CD4-positive, alpha-beta T cell treated with Interleukin-4 for 1 hour (primary cell): ENCODE measurements at regions not wholly inside any gene's neighbourhood (a gene's known extent, or its start where the extent isn't known, plus 50 kb on each side); places are given as distances from the start of the nearest gene placed in this dataset.
"Not testable (repeated sequence)": the region's sequence is repeated elsewhere in the genome, so short reads cannot be mapped to it uniquely, and the experiment has no call there.

Experiments
- DNase-seq, 2 donors: peaks; one replicate each; pipeline ENCODE4 v3.0.0-alpha.2; 2020 to 2022

GRCh38 chr7:9919-10318, 182.5 kb upstream of the FAM20C start:
- DNase-seq: peak in 1 of 2 donors; percentile 38

DNA sequence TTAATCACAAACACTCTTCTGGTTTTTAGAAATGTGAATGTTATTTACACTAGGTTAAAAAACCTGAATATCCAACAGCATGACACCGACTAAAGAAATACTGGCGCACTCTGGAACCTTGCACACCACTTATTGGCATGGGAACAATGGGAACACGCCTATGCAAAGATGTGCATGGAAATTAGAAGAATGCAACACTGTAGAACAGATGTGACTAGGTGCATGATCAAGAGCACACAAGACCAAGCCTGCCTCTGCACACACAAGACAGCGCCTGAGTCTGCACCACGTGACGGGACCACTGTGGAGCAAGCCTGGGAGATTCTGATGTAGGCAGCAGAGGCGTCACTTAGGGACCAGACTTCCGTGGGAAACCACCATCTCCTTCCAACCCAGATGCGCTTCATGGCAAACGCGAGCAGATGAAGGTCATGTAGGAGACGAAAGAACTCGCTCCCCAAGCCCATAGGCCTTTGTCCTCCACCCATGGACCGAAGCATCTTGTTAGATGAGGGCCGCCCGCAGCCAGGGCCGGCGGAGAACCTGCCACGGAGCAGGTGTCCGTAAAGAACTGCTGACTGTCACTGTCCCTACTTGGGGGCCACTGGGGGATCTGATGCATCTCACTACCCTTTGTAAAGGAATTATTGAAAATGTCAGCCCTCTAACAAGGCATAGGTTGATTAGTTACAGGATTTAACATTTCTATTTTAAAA, 159.6 kb upstream of the FAM20C start:
- not testable (repeated sequence) for DNase-seq

- not testable (repeated sequence) for DNase-seq
These were observed 157.2 kb upstream of the FAM20C start for GRCh38 chr7:35121-35541.

DNA sequence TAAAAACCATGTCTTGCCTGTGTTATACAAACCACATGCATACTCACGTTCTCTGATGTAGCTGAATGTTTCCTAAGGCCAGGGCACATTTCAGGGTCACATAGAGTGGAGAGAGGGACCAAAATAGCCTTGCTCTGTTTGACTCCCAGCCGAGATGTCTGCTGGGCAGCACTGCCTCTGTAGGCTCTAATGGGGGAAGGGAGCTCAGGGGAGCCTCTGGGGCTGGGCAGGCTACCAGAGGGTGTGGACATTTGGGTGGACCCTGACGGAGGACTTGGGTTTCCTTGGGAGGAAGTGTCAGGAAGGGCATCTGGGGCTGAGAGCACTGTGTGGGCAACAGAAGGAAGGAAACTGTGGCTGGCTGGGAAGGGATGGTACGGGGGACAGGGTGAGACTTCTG, 155.8 kb upstream of the FAM20C start:
- not testable (repeated sequence) for DNase-seq

- DNase-seq: not testable (repeated sequence)
These were observed 154.7 kb upstream of the FAM20C start for GRCh38 chr7:37656-38055.

GRCh38 chr7:38444-38843, 153.9 kb upstream of the FAM20C start:
- not testable (repeated sequence) for DNase-seq

GRCh38 chr7:39984-40740, 152.2 kb upstream of the FAM20C start:
- not testable (repeated sequence) for DNase-seq

GRCh38 chr7:40799-41750, 151.3 kb upstream of the FAM20C start:
- no peak for DNase-seq

DNA sequence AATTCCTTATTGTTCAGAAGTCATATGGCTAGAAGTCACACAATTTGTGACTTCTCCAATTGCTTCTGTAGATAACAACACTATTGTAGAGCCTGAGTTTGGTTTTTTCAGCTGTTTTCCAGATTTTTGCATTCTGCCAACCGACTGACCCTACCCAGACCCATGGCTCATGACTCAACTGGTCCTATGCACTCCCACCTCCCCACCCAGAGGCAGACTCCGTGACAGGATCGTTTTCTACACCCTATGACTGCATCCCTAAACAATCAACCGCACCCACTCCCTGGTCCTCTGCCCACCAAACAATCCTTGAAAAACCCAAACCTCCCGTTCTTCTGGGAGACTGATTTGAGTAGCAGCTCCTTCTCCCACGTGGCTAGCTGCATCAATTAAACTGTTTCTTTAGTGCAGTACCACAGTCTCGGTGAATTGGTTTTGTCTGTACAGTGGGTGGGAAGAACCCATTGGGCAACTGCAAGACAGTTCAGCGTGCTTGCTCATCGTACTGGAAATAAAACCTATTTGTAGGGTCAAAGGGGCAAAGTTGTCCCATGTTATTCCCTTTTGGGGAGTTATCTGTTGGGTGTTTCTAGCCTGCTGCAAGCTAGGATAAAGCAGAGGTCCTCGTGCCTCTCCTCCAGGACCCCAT, 150.3 kb upstream of the FAM20C start:
- no peak for DNase-seq

DNA sequence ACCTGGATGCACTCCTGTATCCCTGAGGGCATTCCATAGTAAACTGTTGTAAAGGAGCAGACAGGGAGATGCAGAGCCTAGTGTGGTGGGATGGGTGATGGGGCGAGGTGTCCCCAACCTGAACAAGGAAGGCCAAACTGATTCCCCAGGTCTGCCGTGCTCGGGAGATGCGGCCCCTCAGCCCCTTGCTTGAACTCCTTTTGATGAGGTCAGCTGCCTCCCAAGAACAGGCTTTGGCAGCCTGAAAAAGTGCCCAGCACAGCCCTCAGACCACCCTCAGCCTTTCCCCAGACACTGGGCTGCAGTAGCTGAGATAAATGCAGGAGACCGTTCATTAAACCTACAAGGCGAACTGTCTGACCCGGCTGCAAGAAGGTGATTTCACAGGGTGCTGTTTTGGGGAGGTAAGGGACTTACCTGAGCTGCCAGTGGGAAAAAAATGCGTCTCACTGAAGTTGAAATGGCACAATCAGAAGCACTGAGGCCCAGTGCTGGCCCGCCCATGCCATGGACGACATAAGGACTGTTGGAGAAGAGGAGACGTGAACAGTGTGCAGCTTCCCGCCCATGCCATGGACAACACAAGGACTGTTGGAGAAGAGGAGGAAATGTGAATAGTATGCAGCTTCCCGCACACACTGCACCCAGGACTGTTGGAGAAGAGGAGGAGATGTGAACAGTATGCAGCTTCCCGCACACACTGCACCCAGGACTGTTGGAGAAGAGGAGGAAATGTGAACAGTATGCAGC, 148.4 kb upstream of the FAM20C start:
- DNase-seq: no peak

GRCh38 chr7:44541-44896, 147.9 kb upstream of the FAM20C start:
- no peak for DNase-seq

DNA sequence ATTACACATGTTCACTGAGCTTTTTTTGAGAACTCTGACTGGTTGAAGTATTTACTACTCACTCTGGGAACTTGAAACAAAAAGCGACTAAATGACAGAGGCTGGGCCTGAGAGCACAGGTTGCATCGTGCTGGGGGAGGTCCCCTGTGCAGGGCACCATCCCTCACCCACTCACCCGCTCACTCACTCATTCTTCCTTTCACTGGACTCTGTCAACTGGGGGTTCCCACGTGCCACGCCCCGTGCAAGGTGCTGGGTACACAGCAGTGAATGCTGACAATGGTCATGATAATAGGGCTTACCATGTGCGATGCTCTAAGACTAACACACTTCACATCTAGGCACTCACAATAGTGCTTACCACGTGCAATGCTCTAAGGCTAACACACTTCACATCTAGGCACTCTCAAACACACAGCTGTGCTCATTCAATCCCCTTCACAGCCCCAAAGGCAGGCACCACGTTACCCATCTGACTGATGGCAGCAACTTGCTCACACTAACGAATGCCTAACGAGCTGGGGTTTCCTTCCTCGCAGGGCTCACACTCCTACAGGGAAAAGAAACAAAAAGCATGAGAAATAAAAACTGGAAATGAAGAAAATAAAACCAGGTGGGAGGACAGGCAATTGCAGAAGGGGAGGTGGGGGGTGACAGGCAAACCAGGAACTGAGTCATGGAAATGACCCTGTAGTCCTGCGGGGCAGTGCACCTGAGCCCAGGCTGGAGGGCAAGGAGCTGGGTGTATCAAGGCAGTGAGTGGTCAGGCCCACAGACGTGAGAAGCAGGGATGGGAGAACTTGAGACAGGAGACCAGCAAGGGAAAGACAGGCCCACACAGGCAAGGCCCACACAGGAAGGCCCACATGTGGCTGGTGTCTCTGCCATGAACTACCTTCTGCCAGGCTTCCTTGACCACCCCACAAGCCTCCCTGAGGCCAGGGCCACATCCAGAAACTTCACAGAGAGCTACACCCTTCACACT, 147.0 kb upstream of the FAM20C start:
- DNase-seq: no peak

GRCh38 chr7:46123-46829, 146.1 kb upstream of the FAM20C start:
- DNase-seq: no peak

DNA sequence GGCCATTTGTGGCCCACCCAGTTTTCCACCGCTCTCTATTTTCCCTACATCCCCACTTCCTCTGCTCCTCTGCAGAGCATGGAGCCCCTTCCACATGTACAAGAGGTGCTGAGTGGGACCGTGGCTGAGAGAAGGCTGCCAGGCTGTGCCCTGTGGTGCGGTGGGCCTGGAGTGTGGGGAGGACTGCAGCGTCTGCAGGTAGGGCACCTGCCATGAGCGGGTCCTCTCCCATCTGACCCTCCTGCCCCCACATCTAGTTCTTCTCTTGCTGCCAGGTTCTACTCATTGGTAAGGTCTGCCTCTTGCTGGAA, 145.6 kb upstream of the FAM20C start:
- DNase-seq: no peak

- DNase-seq: no peak
These were observed 140.8 kb upstream of the FAM20C start for GRCh38 chr7:51456-52068.

DNA sequence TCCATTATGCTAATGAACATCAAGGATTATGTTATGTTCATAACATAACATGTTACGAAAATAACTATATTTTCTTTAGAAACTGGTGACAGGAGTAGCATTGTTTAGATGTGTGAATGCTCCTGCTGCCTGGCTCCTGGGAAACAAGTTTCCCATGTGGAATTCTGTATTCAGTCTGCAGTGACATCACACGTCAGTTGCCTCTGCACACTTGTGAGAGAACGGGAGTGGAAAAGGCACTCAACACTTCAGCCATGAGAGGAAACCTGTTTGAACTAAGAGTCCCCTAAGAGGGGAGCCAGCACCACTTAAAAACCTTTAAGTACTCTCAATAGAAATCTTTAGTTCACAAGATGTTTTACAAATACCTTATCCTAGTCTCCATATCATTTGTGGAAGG, 140.3 kb upstream of the FAM20C start:
- no peak for DNase-seq

- no peak for DNase-seq
These were observed 138.8 kb upstream of the FAM20C start for GRCh38 chr7:53531-53930.

GRCh38 chr7:54615-55014, 137.8 kb upstream of the FAM20C start:
- DNase-seq: no peak

DNA sequence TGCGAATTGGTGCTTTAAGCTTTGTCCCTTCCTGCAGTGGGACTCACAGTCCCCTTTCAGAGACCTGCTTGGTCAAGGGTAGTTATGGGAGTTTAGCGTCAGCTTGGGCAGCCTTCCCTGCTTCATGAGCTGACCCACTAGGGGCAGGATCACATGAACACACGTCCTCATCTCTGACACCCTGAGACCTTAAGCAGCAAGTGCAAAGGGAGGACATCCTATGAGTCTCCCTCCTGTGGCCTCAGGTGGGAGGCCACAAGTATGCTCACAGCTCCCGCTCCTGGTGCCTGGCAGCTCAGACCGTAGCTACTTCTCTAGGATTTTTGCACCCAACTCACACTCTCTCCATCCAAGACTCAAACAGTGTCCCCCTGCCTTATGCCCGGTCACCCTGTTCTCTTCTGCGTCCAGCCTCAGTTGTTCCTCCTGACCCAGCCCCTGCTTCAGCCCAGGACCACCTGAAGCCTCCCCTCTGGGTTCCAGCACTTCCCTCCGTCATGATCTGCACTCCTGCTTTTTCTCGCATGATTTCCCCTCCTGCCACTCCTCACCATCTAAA, 136.6 kb upstream of the FAM20C start:
- no peak for DNase-seq
